Rectal smooth muscle tissue (tissue), 1 donor: ENCODE measurements at regions not wholly inside any gene's neighbourhood (a gene's known extent, or its start where the extent isn't known, plus 50 kb on each side); places are given as distances from the start of the nearest gene placed in this dataset.

Experiments
- H3K27ac ChIP-seq: one replicate; pipeline ENCODE4 v1.7.0; 2013; ENCODE audit warnings: low read depth, low read length, inconsistent platforms
- H3K27me3 ChIP-seq: one replicate; pipeline ENCODE4 v1.7.0; 2013; ENCODE audit warnings: low read length; ENCODE audit not compliant: control insufficient read depth, insufficient read depth
- H3K36me3 ChIP-seq: one replicate; pipeline ENCODE4 v1.7.0; 2013; ENCODE audit warnings: low read length; ENCODE audit not compliant: control insufficient read depth, insufficient read depth
- H3K4me1 ChIP-seq: one replicate; pipeline ENCODE4 v1.7.0; 2013; ENCODE audit warnings: low read length; ENCODE audit not compliant: control insufficient read depth, insufficient read depth
- H3K4me3 ChIP-seq: one replicate; pipeline ENCODE4 v1.7.0; 2013; ENCODE audit warnings: low read length
- H3K9ac ChIP-seq: one replicate; pipeline ENCODE4 v1.7.0; 2013; ENCODE audit warnings: low read length

GRCh38 chr16:86979984-86980553, 337.1 kb downstream of the C16orf95 start:
- H3K4me3 ChIP-seq, result no peak overlapping the region
- no peaks in the 10 kb centered on the region for H3K36me3 ChIP-seq
- no peak overlapping the region for H3K27ac ChIP-seq
- H3K4me1 ChIP-seq, result peaks cover 5% of the 10 kb centered on the region
- H3K9ac ChIP-seq, result no peak overlapping the region
- no peaks in the 10 kb centered on the region for H3K27me3 ChIP-seq

- Histone ChIP-seq H3K4me1 (peaks cover 5% of the 10 kb centered on the region), H3K36me3 (no peaks in the 10 kb centered on the region), H3K9ac (no peak overlapping the region), H3K27me3 (no peaks in the 10 kb centered on the region), H3K27ac (no peak overlapping the region), H3K4me3 (no peak overlapping the region)
Measured at GRCh38 chr16:86980644-86981043, 336.5 kb downstream of the C16orf95 start.

GRCh38 chr16:86982347-86982596, 334.9 kb downstream of the C16orf95 start:
- no peak overlapping the region for H3K4me3 ChIP-seq

GRCh38 chr16:86982912-86983311, 334.3 kb downstream of the C16orf95 start:
- Histone ChIP-seq H3K27ac (no peak overlapping the region), H3K9ac (no peak overlapping the region), H3K4me3 (no peak overlapping the region), H3K27me3 (no peaks in the 10 kb centered on the region), H3K36me3 (no peaks in the 10 kb centered on the region), H3K4me1 (peaks cover 5% of the 10 kb centered on the region)

More at GRCh38 chr16:86982347-86982596, 334.9 kb downstream of the C16orf95 start:
- Histone ChIP-seq H3K9ac (no peak overlapping the region), H3K36me3 (no peaks in the 10 kb centered on the region), H3K27ac (no peak overlapping the region), H3K4me1 (peaks cover 5% of the 10 kb centered on the region), H3K27me3 (no peaks in the 10 kb centered on the region)

GRCh38 chr16:86983621-86984020, 333.6 kb downstream of the C16orf95 start:
- Histone ChIP-seq H3K9ac (no peak overlapping the region), H3K27me3 (no peaks in the 10 kb centered on the region), H3K36me3 (no peaks in the 10 kb centered on the region), H3K27ac (no peak overlapping the region), H3K4me1 (peaks cover 5% of the 10 kb centered on the region), H3K4me3 (no peak overlapping the region)

- no peak overlapping the region for H3K27ac ChIP-seq
- no peak overlapping the region for H3K9ac ChIP-seq
- H3K36me3 ChIP-seq, result no peaks in the 10 kb centered on the region
- no peaks in the 10 kb centered on the region for H3K27me3 ChIP-seq
- no peak overlapping the region for H3K4me3 ChIP-seq
- H3K4me1 ChIP-seq, result peaks cover 5% of the 10 kb centered on the region
Measured at GRCh38 chr16:86984343-86984742, 332.8 kb downstream of the C16orf95 start.

GRCh38 chr16:86984991-86985647, 332.1 kb downstream of the C16orf95 start:
- no peak overlapping the region for H3K4me3 ChIP-seq
- H3K9ac ChIP-seq, result no peak overlapping the region
- peaks cover 7% of the 10 kb centered on the region for H3K4me1 ChIP-seq
- no peaks in the 10 kb centered on the region for H3K36me3 ChIP-seq
- no peak overlapping the region for H3K27ac ChIP-seq
- no peaks in the 10 kb centered on the region for H3K27me3 ChIP-seq

GRCh38 chr16:86985648-86986015, 331.6 kb downstream of the C16orf95 start:
- Histone ChIP-seq H3K36me3 (no peaks in the 10 kb centered on the region), H3K27ac (no peak overlapping the region)

GRCh38 chr16:86986136-86986535, 331.1 kb downstream of the C16orf95 start:
- Histone ChIP-seq H3K4me1 (peaks cover 7% of the 10 kb centered on the region), H3K9ac (no peak overlapping the region), H3K4me3 (no peak overlapping the region), H3K36me3 (no peaks in the 10 kb centered on the region), H3K27me3 (no peaks in the 10 kb centered on the region), H3K27ac (no peak overlapping the region)

More at GRCh38 chr16:86985648-86986015, 331.6 kb downstream of the C16orf95 start:
- Histone ChIP-seq H3K4me1 (peaks cover 7% of the 10 kb centered on the region), H3K9ac (no peak overlapping the region), H3K27me3 (no peaks in the 10 kb centered on the region), H3K4me3 (no peak overlapping the region)

- no peak overlapping the region for H3K4me3 ChIP-seq
- H3K27me3 ChIP-seq, result no peaks in the 10 kb centered on the region
- H3K4me1 ChIP-seq, result peaks cover 7% of the 10 kb centered on the region
- H3K9ac ChIP-seq, result no peak overlapping the region
- no peak overlapping the region for H3K27ac ChIP-seq
- no peaks in the 10 kb centered on the region for H3K36me3 ChIP-seq
Measured at GRCh38 chr16:86986809-86987487, 330.2 kb downstream of the C16orf95 start.

- Histone ChIP-seq H3K27ac (no peak overlapping the region), H3K4me1 (peaks cover 7% of the 10 kb centered on the region), H3K27me3 (no peaks in the 10 kb centered on the region), H3K36me3 (no peaks in the 10 kb centered on the region), H3K9ac (no peak overlapping the region), H3K4me3 (no peak overlapping the region)
Measured at GRCh38 chr16:86987746-86988670, 329.2 kb downstream of the C16orf95 start.

GRCh38 chr16:86988920-86989696, 328.1 kb downstream of the C16orf95 start:
- H3K4me3 ChIP-seq, result no peak overlapping the region
- H3K9ac ChIP-seq, result no peak overlapping the region
- H3K4me1 ChIP-seq, result peaks cover 7% of the 10 kb centered on the region
- no peak overlapping the region for H3K27ac ChIP-seq
- no peaks in the 10 kb centered on the region for H3K27me3 ChIP-seq
- H3K36me3 ChIP-seq, result no peaks in the 10 kb centered on the region
